GM23338 (cell line): ENCODE measurements at regions not wholly inside any gene's neighbourhood (a gene's known extent, or its start where the extent isn't known, plus 50 kb on each side); places are given as distances from the start of the nearest gene placed in this dataset.

ENCODE experiments used
- CTCF ChIP-seq, 2 experiments: fragments of 200-600 bp in 1 of 2; sonication (generic) in 1 of 2; conservative IDR thresholded peaks; 2 replicates each; pipeline versions ENCODE4 v1.5.1 to v1.6.1; 2016 to 2017; ENCODE audit warnings: antibody characterized with exemption in 2 of 2, low read depth in 2 of 2, mild to moderate bottlenecking in 2 of 2, moderate library complexity in 1 of 2
- ETS1 ChIP-seq: IDR thresholded peaks from 2 replicates; pipeline ENCODE4 v1.6.1; 2016; ENCODE audit warnings: antibody characterized with exemption
- EZH2 ChIP-seq: fragments of 200-600 bp; sonication (generic); IDR thresholded peaks from one replicate; pipeline ENCODE4 v1.8.0; 2017; ENCODE audit warnings: antibody characterized with exemption, mild to moderate bottlenecking, low read depth; ENCODE audit not compliant: unreplicated experiment
- EZH2phosphoT487 ChIP-seq: fragments of 200-600 bp; sonication (generic); IDR thresholded peaks from one replicate; pipeline ENCODE4 v1.8.1; 2018; ENCODE audit warnings: antibody characterized with exemption; ENCODE audit not compliant: unreplicated experiment
- JUNB ChIP-seq: IDR thresholded peaks from one replicate; pipeline ENCODE4 v1.6.1; 2016; ENCODE audit warnings: antibody characterized with exemption; ENCODE audit not compliant: unreplicated experiment
- NANOG ChIP-seq: IDR thresholded peaks from 2 replicates; pipeline ENCODE4 v1.6.1; 2016; ENCODE audit warnings: antibody characterized with exemption, borderline replicate concordance
- POLR2AphosphoS5 ChIP-seq: IDR thresholded peaks from 2 replicates; pipeline ENCODE4 v1.6.1; 2016; ENCODE audit warnings: antibody characterized with exemption, low read depth
- STAT1 ChIP-seq: IDR thresholded peaks from one replicate; pipeline ENCODE4 v1.6.1; 2016; ENCODE audit warnings: antibody characterized with exemption; ENCODE audit not compliant: unreplicated experiment
- ZNF331 ChIP-seq: fragments of 250-450 bp; sonication (Bioruptor Pico); IDR thresholded peaks from 2 replicates; pipeline ENCODE4 v1.5.0; 2020; ENCODE audit warnings: low read depth, mild to moderate bottlenecking, moderate library complexity
- ZNF462 ChIP-seq: fragments of 250-450 bp; sonication (Bioruptor Pico); IDR thresholded peaks from 2 replicates; pipeline ENCODE4 v1.5.0; 2020; ENCODE audit warnings: mild to moderate bottlenecking, moderate library complexity

GRCh38 chr2:19542796-19543662, 184.6 kb upstream of the OSR1 start (continued):
- TF ChIP-seq ZNF462 (CRISPR knock-in tag), result no peak
- no peak for TF ChIP-seq EZH2
- no peak for TF ChIP-seq JUNB
- no peak for TF ChIP-seq ZNF331 (CRISPR knock-in tag)
- no peak for TF ChIP-seq ETS1
- TF ChIP-seq NANOG, result no peak
- TF ChIP-seq POLR2AphosphoS5, result no peak
- no peak for TF ChIP-seq CTCF (conservative IDR thresholded peaks at IDR 0.05; ENCODE audit: low read depth in 2 of 2)
- TF ChIP-seq STAT1, result no peak
- no peak for TF ChIP-seq EZH2phosphoT487
